HG02571 (cell line): ENCODE measurements at regions not wholly inside any gene's neighbourhood (a gene's known extent, or its start where the extent isn't known, plus 50 kb on each side); places are given as distances from the start of the nearest gene placed in this dataset.

Experiments used
- ATAC-seq: cut with Tn5 transposase; IDR thresholded peaks from one replicate; pipeline ENCODE4 v1.9.1; 2021; ENCODE audit warnings: mild to moderate bottlenecking, moderate library complexity; ENCODE audit not compliant: unreplicated experiment

GRCh38 chr9:129390541-129390940 lies 212.5 kb upstream of the IER5L start:
- ATAC-seq = no peak

GRCh38 chr9:129387822-129388221 lies 209.8 kb upstream of the IER5L start:
- ATAC-seq = no peak

- no peak for ATAC-seq
These were observed 208.7 kb upstream of the IER5L start for GRCh38 chr9:129386812-129387177.

GRCh38 chr9:129385211-129385934 lies 207.3 kb upstream of the IER5L start:
- no peak for ATAC-seq

GRCh38 chr9:129384491-129385210 lies 206.6 kb upstream of the IER5L start:
- ATAC-seq = no peak

- no peak for ATAC-seq
These were observed 205.8 kb upstream of the IER5L start for GRCh38 chr9:129383561-129384490.

- no peak for ATAC-seq
These were observed 205.0 kb upstream of the IER5L start for GRCh38 chr9:129383019-129383560.

GRCh38 chr9:129382281-129383018 lies 204.4 kb upstream of the IER5L start:
- ATAC-seq = no peak

GRCh38 chr9:129381481-129381957 lies 203.5 kb upstream of the IER5L start:
- no peak for ATAC-seq

- no peak for ATAC-seq
These were observed 202.9 kb upstream of the IER5L start for GRCh38 chr9:129380961-129381401.

GRCh38 chr9:129379886-129380285 lies 201.8 kb upstream of the IER5L start:
- ATAC-seq = no peak

- ATAC-seq = no peak
These were observed 201.2 kb upstream of the IER5L start for GRCh38 chr9:129379181-129379836.

- ATAC-seq = no peak
These were observed 200.0 kb upstream of the IER5L start for GRCh38 chr9:129377931-129378661.

GRCh38 chr9:129377181-129377580 lies 199.1 kb upstream of the IER5L start:
- no peak for ATAC-seq

- ATAC-seq = no peak
These were observed 197.8 kb upstream of the IER5L start for GRCh38 chr9:129375845-129376244.

- no peak for ATAC-seq
These were observed 196.6 kb upstream of the IER5L start for GRCh38 chr9:129374651-129375050.

- ATAC-seq = no peak
These were observed 196.2 kb upstream of the IER5L start for GRCh38 chr9:129374231-129374630.

- no peak for ATAC-seq
These were observed 195.3 kb upstream of the IER5L start for GRCh38 chr9:129373361-129373760.

GRCh38 chr9:129370770-129371169 lies 192.7 kb upstream of the IER5L start:
- no peak for ATAC-seq
